Peyer's patch (tissue), 4 donors: ENCODE measurements at regions not wholly inside any gene's neighbourhood (a gene's known extent, or its start where the extent isn't known, plus 50 kb on each side); places are given as distances from the start of the nearest gene placed in this dataset.

Experiments used
- DNase-seq, 3 donors: peaks; one replicate each; pipeline ENCODE4 v3.0.0-alpha.2; 2017 to 2019
- H3K27ac ChIP-seq, 4 donors: fragments of 200-600 bp; sonication (generic); one replicate each; pipeline ENCODE4 v1.5.1; 2016 to 2019
- H3K27me3 ChIP-seq, 2 donors: fragments of 200-600 bp; sonication (generic); one replicate each; pipeline ENCODE4 v1.5.1; 2019
- H3K36me3 ChIP-seq, 3 donors: fragments of 200-600 bp; sonication (generic); one replicate each; pipeline ENCODE4 v1.5.1; 2016 to 2019
- H3K4me1 ChIP-seq, 4 donors: fragments of 200-600 bp; sonication (generic); one replicate each; pipeline ENCODE4 v1.5.1; 2016 to 2019
- H3K4me3 ChIP-seq, 4 donors: fragments of 200-600 bp; sonication (generic); 1 replicate in 3 of 4; 2 replicates in 1 of 4; pipeline ENCODE4 v1.5.1; 2016 to 2019; ENCODE audit warnings: mild to moderate bottlenecking in 1 of 4
- H3K9me3 ChIP-seq, 4 donors: fragments of 200-600 bp; sonication (generic); one replicate each; pipeline ENCODE4 v1.5.1; 2016 to 2019; ENCODE audit warnings: mild to moderate bottlenecking in 1 of 4
- CTCF ChIP-seq, 6 experiments: fragments of 450-650 bp in 4 of 6; fragments of 200-600 bp in 2 of 6; sonication (generic) in 1 of 6; IDR thresholded peaks; one replicate each; pipeline ENCODE4 v1.5.1; 2017 to 2019; ENCODE audit warnings: antibody characterized with exemption in 6 of 6, mild to moderate bottlenecking in 3 of 6, moderate library complexity in 1 of 6
- POLR2A ChIP-seq, 2 donors: fragments of 450-650 bp; IDR thresholded peaks; one replicate each; pipeline ENCODE4 v1.5.1; 2017; ENCODE audit warnings: antibody characterized with exemption in 2 of 2, mild to moderate bottlenecking in 2 of 2, moderate library complexity in 2 of 2

DNA sequence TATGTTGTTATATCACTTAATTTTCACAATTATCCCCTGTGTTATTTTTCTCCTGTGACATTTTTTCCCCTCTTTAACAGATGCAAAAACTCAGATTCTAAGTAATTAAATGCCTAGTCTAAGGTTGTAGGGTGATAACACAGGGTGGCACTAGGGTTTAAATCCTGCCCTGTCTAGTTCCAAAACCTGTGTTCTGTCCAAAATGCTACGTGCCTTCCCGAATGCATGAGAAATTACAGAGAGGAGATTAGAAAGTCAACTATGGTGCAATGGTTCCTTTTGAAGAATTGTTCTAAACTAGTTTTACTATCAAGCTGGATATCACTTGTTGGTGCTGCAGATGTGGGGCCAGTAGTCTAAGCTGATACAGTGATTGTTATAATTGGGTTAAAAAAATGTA, 108.0 kb downstream of the DIPK2A start:
- H3K9me3 ChIP-seq, result no peaks in the 10 kb centered on the region
- no peak overlapping the region for H3K4me3 ChIP-seq
- DNase-seq, result no peak
- H3K36me3 ChIP-seq, result no peaks in the 10 kb centered on the region
- H3K27me3 ChIP-seq, result no peaks in the 10 kb centered on the region
- H3K4me1 ChIP-seq, result no peaks in the 10 kb centered on the region
- TF ChIP-seq POLR2A (IDR thresholded peaks at IDR 0.05) (no peak), CTCF (IDR thresholded peaks at IDR 0.05) (no peak)
- no peak overlapping the region for H3K27ac ChIP-seq

DNA sequence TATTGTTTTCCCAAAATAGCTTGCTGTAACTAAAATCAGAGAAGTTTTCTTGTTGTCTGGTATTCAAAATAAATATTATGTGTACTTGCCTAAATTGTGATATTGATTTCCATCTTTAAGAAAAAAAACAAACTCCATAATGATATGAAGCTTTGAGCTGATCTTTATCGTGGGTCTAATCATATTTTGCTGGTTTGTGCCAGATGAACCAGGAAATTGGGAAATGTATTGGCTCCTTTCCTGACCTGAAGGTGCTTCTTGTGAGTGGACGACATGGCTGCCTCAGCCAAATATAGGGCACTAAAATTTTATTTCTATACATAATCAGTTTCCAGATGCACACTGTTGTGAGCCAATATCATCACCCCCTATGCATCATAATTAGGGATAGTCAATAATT, 113.3 kb downstream of the DIPK2A start:
- Histone ChIP-seq H3K27ac (no peak overlapping the region), H3K36me3 (no peaks in the 10 kb centered on the region), H3K4me3 (no peak overlapping the region), H3K9me3 (no peaks in the 10 kb centered on the region), H3K4me1 (no peaks in the 10 kb centered on the region), H3K27me3 (no peaks in the 10 kb centered on the region)
- TF ChIP-seq CTCF (IDR thresholded peaks at IDR 0.05), result no peak
- no peak for TF ChIP-seq POLR2A (IDR thresholded peaks at IDR 0.05)
- DNase-seq, result no peak

DNA sequence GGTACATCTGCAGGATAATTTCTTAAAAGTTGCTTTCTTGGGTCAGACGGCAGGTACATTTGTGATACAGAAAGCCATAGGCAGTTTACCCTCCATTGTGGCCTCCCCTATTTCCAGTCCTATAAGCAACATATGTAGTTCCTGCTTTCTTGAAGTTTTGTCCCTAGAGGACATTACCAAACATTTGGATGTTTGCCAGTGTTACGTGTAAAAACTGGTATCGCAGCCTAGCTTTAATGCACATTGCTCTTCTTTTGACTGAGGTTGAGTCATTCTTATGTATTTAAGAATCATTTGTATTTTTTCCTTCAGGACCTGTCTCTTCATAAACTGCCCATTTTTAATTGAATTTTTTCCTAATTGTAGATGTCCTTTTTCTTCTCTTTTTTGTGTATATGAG, 114.3 kb downstream of the DIPK2A start:
- Histone ChIP-seq H3K27ac (no peak overlapping the region), H3K4me1 (no peaks in the 10 kb centered on the region), H3K36me3 (no peaks in the 10 kb centered on the region), H3K4me3 (no peak overlapping the region), H3K9me3 (no peaks in the 10 kb centered on the region), H3K27me3 (no peaks in the 10 kb centered on the region)
- no peak for TF ChIP-seq CTCF (IDR thresholded peaks at IDR 0.05)
- TF ChIP-seq POLR2A (IDR thresholded peaks at IDR 0.05), result no peak
- DNase-seq, result no peak

- no peak for DNase-seq
- TF ChIP-seq CTCF (IDR thresholded peaks at IDR 0.05) (no peak), POLR2A (IDR thresholded peaks at IDR 0.05) (no peak)
- H3K4me3 ChIP-seq, result no peak overlapping the region
- no peaks in the 10 kb centered on the region for H3K4me1 ChIP-seq
- H3K27ac ChIP-seq, result no peak overlapping the region
- H3K27me3 ChIP-seq, result no peaks in the 10 kb centered on the region
- H3K36me3 ChIP-seq, result no peaks in the 10 kb centered on the region
- H3K9me3 ChIP-seq, result no peaks in the 10 kb centered on the region
These were observed 124.4 kb downstream of the DIPK2A start for GRCh38 chr3:144096016-144096415.

DNA sequence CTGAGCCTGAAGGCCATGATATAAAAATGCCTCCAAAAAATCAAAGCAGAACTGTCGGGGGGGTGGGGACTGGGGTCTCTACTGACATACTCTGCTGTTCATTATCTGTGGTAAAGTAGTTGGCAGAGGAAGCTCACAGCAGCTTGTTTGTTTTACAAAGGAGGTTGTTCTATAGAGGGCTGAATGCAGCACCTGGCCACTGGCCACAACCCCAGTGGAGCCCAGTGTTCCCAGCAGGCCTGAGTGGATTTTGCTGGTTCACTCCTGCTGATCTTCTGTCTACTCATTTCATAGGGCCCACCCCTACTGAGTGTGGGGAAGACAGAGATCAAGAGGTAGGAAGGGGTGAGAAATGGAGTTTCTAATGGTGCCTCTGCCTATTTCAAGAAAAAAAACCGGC, 125.5 kb downstream of the DIPK2A start:
- Histone ChIP-seq H3K4me1 (no peaks in the 10 kb centered on the region), H3K27me3 (no peaks in the 10 kb centered on the region), H3K36me3 (no peaks in the 10 kb centered on the region), H3K4me3 (no peak overlapping the region), H3K9me3 (no peaks in the 10 kb centered on the region), H3K27ac (no peak overlapping the region)
- no peak for DNase-seq
- TF ChIP-seq POLR2A (IDR thresholded peaks at IDR 0.05) (no peak), CTCF (IDR thresholded peaks at IDR 0.05) (no peak)

- no peaks in the 10 kb centered on the region for H3K36me3 ChIP-seq
- no peaks in the 10 kb centered on the region for H3K9me3 ChIP-seq
- TF ChIP-seq CTCF (IDR thresholded peaks at IDR 0.05) (no peak), POLR2A (IDR thresholded peaks at IDR 0.05) (no peak)
- no peaks in the 10 kb centered on the region for H3K4me1 ChIP-seq
- no peak overlapping the region for H3K27ac ChIP-seq
- H3K4me3 ChIP-seq, result no peak overlapping the region
- DNase-seq, result no peak
- no peaks in the 10 kb centered on the region for H3K27me3 ChIP-seq
These were observed 127.1 kb downstream of the DIPK2A start for GRCh38 chr3:144098691-144099090.
